HG03432 (cell line): ENCODE measurements at regions not wholly inside any gene's neighbourhood (a gene's known extent, or its start where the extent isn't known, plus 50 kb on each side); places are given as distances from the start of the nearest gene placed in this dataset.
"Not testable (repeated sequence)": the region's sequence is repeated elsewhere in the genome, so short reads cannot be mapped to it uniquely, and the experiment has no call there.

Experiments
- ATAC-seq: cut with Tn5 transposase; IDR thresholded peaks from one replicate; pipeline ENCODE4 v1.9.1; 2021; ENCODE audit warnings: mild to moderate bottlenecking, moderate library complexity; ENCODE audit not compliant: unreplicated experiment

DNA sequence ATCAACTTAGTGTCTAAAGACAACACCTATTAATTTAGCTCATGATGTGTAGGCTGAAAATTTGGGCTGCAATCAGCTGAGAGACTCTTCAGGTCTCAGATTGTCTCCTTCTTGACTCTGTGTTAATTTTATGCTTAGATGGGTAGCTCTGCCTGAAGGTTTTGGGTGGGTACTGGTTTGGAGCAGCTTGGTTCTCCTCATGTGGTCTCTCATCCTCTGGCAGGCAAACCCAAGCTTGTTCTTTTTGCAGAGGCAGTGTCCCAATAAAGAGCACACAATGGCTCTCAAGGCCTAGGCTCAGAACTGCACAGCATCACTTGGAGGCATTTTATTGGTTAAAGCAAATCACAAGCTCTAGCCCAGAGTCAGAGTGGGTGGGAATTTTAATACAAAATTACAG, 280.6 kb downstream of the BTBD3 start:
- ATAC-seq: no peak

DNA sequence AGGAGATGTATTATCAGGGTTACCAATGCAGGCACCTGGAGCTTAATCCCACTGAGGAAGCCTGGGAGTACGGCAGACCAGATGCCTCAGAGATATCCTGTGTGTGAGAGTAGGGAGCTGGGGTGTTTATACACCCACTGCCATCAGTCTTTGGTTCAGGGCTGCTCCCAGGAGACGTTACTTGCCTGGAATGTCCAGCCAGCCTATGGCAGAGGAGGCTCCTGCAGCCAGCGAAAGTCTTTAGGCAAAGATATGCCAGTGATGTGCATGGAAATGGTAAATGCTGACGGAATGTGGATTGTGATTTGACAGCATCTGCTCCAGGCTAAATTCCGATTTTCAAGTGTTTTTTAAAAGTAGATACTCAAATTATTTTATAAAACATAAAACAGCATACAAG, 282.0 kb downstream of the BTBD3 start:
- no peak for ATAC-seq

DNA sequence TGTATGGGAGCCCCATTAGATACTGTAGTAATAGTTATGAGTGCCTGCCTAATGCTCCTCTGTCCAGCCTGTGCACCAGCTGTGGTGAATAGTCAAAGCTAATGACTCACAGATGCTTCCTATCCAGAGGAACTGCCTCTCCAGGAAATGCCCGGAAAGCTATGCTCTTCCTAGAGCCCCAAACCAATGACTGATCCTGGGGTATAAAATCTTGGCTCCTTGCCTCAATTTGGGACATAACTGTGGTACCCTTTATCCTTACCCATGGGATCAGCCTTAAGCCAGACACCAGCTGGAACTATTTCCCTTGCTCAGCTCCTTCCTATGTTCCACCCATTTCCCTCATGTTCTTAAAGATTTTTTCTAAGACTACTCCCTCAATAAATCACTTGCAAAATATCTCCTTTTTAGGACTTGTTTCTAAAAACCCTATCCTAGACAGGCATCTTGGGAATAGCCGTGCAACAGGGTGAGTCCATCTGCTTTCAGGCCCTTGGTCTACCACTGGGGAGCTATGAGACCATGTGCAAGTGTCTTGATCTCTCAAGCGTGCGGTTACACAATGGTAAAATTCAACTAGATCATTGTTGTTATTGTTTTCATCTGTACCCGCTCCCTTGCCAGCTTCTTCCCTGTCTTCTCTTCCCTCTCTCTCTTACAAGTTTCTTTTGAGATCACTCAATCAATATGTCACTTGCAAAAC, 283.7 kb downstream of the BTBD3 start:
- ATAC-seq: no peak

DNA sequence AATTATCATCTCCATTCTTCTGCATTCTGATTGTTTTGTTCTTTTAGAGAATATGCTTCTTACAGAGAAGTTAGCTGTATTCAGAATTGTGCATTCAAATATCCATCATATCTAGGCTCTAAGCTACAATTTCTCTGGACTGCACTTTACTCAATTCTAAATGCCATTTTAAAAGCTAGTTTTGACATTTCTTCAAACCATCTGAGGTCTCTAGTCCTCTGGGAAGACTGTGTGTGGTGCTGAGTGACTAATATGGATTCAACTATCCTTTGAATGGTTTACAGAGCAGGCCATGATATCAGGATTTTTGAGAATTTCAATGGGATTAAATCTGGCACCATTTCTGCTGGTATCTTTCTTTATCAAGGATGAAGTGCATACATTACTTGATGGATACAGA, 285.7 kb downstream of the BTBD3 start:
- ATAC-seq: no peak

DNA sequence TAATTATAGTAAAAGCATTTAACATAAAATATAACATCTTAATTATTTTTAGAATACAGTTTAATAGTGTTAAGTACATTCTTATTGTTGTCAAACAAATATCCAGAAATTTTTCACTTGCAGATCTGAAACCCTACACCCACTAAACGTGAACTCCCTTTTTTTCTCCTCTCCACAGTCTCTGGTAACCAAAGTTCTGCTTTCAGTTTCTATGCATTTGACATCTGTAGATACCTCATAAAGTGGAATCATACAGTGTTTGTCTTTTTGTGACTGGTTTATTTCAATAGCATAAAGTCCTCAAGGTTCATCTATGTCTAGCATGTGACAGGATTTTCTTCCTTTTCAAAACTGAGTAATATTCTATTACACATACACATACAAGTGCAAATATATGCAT, 286.3 kb downstream of the BTBD3 start:
- ATAC-seq: no peak

DNA sequence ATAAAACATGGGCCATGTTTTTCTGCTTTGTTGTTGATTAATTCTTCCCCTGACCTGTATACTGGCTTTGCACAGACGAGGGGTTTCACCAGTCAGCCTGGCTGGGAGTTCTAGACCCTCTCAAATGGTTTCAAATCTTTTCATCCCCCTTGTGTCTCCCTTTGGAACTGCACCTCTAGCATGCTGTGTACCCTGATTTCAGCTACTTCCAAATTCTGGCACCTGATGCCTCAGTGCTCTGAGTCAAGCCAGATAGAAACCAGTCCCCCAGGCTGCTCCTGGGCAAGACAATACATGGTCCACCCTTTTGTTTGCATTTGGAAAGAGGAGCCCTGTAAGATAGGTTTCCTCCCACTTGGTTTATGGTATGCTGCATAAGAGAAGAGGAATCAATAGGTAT, 290.2 kb downstream of the BTBD3 start:
- no peak for ATAC-seq

DNA sequence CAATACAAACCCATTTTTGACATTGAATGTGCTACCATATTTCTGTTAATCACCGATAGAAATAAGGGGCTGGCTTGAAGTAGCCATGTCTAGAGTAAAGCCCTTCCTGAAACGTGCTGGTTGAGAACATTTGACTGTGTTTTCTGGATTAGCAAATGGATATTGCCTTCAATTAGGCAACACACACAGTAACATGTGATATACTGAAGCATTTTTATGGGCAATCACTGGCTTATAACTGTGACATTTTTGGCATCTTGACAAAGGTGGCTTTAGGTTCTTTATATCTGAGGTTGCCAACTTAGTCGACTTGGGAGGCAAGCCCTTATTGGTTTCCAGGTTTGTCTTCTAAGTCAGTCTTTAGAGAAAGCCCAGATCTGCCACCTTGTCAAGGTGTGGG, 292.9 kb downstream of the BTBD3 start:
- ATAC-seq: no peak

DNA sequence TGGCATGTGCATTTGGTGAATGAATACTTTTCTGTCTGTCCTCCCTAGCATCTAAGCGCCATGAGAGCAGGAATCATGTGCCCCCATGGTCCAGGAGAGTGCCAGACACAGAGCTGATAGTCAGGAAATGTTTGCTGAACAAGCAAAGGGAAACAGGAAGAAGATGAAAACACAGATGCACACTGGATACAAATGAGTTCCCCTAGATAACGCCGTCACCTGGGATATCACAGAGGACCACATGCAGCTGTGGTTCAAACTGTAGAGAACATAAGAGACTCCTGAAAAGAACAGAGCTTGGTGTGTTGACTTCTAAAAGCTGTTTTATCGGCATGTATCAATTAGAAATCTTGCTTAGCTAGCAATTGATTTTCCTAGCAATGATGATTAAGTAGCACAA, 293.7 kb downstream of the BTBD3 start:
- no peak for ATAC-seq

DNA sequence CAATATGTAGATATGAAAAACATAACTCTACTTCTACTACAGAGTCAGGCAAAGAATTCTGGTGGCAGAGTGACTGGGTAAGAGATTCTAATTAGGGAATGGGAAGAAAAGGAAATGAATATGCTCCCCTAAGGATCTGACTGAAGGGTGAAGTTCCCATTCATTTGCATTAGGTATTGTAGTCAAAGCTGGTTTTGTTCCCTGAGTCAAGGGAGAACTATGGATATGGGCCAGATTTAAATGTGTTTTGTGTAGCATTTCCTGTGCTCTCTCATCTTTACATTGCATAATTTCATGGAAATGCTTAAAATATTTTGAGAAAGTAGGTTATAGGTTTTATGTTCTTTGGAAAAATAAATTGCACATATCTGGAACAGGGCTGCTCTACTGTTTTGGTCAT, 299.7 kb downstream of the BTBD3 start:
- ATAC-seq: no peak

DNA sequence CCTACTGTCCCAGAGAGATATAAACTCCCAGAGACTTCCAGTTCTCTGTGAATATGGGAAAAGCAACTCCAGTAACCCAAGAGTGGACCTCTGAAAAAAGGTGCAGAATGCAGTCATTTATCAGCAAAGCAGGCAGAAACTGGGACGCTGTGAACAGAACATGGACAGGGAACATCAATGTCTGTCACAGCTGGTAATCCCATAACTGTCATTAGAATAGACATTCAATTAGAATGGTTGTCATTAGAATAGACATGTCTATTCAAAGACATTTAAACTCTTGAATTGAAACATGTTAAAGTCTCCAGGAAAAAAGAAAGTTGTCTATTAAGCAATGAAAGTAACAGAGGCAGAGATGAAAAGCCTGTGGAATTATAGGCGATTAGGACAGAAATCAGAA, 302.1 kb downstream of the BTBD3 start:
- ATAC-seq: no peak

DNA sequence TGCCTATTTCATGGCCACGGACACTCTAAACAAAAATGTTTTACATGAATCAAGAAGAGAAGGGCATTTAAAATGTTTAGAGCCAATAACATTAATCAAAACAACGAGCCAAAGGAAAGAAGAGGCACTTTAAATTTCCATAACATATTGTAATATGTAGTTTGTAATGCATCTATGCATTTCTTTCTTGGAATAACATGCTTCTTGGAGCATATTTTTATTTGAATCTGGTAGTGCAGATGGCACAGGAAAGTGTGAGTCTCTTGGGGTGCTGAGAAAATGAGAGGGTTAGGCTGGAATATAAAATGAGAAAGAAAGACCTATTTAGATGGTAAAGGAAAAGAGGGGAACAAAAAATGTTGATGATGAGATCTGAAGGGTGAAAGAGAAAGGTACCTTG, 305.4 kb downstream of the BTBD3 start:
- no peak for ATAC-seq

DNA sequence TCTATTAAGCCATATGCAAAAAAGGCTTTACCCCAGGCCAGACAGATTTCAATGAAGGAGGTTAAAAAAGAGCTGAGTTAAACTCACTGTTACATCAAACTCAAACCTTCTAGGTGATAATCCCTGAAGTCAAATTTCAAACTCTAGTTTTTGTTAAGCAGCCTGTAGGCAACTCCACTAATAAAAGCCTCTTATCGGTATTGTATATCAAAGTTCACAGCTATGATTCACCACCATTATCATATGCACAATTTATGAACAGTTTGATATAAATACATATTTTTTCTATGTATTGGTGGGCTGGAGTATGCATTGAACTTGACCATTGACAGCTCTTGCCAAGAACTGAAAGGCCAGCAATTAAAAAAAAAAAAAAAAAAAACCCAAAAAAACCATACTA, 308.2 kb downstream of the BTBD3 start:
- ATAC-seq: no peak

DNA sequence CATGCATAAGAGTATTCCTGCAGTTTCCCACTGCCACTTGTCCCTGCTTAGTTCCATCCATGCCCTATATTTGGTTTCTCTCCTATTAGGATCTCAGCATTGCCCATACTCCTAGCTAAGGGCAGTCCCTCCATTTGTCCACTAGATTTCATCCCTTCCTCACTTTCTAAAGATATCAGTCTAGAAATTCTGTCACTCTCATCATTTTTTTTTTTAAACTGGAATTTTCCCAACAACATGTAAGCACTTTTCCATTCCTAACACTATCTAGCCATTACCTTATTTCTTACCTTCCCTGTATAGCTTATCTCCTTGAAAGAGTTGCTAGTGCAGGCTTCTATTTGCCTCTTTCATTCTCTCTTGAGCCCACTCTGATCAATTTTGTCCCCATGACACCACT, 312.2 kb downstream of the BTBD3 start:
- ATAC-seq: no peak

DNA sequence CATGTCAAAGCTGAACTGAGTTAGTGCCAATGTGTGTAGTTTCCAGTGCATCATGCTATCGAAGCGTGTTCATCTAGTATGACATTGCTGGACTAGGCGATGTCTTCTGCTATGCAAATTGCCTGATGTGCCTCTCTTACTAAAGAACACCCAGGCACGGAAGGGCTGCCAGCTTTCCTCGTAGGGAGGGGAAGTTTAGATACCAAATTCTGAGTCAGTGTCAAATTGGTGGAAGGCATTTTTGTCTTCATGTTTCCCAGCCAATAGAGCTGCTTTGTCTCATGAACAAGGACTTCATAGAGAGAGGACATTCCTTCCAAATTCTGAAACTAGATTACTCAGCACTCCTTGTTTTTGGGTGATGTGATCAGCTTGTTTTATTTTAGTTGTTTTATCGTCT, 320.1 kb downstream of the BTBD3 start:
- ATAC-seq: no peak

DNA sequence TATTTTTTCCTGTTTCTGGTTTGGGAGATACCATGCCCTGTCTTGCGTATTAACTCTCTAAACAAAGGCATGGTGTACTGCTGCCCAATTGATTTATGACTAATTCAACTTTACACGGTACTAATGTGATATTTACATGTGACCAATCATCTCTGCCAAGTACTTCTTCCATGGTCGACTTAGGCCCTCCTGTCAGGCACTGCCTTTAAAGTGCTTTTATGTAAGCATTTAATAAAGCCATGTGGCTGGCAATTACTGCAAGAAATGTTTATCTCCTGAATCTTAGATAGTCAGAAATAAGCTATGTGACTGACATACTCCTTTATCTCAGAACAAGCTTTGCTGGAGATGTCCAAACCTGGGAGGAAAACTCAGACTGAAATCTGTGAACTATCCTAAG, 323.4 kb downstream of the BTBD3 start:
- no peak for ATAC-seq

DNA sequence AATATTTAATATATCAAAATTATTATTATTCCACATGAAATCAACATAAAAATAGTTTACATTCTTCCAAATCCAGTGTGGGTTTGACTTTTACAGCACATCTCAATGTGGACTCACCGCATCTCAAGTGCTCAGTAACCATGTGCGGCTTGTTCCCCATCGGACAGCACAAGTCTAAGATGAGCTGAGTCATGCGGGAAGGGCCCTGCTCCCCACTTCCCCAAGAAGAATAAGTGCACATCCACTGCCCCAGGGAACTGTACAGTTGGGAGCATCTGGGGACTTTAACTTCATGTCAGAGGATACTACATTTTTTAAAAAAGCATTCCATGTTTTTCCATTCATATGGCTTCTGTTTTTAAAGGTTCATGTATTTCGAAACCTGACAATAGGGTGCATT, 325.6 kb downstream of the BTBD3 start:
- ATAC-seq: no peak

DNA sequence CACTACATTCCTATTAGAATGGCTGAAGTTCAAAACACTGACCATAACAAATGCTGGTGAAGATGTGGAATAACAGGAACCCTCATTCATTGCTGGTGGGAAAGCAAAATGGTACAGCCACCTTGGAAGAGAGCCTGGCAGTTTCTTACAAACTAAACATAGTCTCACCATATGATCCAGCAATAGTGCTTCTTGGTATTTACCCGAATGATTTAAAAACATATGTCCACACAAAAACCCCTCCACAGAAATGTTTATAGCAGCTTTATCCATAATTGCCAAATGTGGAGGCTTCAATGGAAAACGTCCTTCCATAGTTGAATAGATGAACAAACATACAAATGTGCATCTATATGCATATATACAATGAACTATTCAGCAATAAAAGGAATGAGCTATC, 330.8 kb downstream of the BTBD3 start:
- no peak for ATAC-seq

DNA sequence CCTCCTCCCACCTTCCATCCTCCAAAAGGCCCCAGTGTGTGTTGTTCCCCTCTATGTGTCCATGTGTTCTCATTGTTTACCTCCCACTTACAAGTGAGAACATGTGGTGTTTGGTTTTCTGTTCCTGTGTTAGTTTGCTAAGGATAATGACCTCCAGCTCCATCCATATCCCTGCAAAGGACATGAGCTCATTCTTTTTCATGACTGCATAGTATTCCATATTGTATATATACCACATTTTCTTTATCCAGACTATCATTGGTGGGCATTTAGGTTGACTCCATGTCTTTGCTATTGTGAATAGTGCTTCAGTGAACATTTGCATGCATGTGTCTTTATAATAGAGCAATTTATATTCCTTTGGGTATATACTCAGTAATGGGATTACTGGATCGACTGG, 333.0 kb downstream of the BTBD3 start:
- not testable (repeated sequence) for ATAC-seq

DNA sequence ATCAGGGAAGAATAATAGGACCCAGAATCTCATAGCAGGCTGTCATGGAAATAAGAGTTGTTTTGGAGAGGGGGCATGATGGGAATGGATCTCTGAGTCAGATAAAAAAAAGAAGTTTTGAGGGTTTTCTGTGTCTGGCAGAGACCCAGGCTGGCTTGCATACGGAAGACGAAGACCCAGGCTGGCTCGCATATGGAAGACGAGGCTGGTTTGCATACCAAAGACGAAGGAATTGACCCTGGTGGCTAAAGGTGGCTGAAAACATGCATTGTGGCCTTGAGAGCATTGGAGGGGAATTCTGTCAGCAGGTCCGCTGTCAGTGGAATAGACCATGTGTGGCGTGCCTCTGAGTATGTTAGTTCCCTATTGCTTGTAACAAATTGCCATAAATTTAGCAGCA, 335.1 kb downstream of the BTBD3 start:
- ATAC-seq: no peak

DNA sequence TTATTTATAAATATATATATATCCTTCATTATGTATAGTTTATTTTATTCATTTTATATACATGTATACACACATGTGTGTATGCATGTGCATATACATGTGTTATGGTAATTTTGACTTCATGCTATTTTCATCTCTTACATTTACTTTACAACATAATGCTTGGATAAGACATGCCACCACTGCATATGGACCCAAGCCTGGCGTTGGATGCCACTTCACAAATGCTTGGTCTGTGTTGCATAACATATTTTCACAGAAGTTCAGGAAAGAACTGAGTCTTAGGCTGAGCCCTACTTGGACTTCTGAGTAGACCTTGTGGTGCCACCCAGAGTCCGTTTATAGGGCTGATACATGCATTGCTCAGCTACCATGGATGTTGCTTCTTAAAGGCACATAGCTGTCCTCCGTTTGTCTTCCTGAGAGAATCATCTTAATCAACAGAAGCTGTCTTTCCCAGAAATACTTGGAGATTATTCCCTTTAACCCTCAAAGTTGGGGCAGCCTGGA, 337.8 kb downstream of the BTBD3 start:
- ATAC-seq: no peak

DNA sequence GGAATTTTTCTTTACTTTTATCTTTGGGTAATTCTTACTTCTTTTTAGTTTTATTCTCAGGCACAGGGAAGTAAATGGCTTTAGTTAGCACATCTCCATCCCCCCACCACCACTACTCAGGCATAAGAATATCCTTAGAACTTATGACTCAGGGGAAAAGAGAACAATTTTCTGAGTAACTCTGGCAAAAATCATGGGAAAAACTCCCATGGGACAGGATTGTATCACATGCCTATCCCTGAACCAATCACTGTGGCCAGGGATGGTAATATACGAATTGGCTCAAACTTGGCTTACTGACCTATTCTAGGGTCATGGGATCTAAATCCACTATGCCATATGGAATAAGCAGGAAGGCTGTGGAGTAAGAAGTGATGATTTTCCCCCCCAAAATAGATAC, 339.1 kb downstream of the BTBD3 start:
- ATAC-seq: no peak

DNA sequence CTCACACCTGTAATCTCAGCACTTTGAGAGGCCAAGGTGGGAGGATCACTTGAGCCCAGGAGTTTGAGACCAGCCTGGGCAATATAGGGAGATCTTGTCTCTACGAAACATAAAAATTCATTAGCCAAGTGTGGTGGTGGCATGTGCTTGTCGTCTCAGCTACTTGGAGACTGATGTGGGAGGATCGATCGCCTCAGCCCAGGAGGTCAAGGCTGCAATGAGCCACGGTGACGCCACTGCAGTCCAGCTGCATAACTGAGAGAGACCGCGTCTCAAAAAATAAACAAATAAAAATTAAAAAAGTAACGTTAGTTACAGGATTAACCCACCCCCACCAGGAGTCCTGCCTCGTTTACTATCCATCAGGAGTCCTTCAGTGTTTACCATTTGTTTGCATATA, 345.1 kb downstream of the BTBD3 start:
- ATAC-seq: no peak

DNA sequence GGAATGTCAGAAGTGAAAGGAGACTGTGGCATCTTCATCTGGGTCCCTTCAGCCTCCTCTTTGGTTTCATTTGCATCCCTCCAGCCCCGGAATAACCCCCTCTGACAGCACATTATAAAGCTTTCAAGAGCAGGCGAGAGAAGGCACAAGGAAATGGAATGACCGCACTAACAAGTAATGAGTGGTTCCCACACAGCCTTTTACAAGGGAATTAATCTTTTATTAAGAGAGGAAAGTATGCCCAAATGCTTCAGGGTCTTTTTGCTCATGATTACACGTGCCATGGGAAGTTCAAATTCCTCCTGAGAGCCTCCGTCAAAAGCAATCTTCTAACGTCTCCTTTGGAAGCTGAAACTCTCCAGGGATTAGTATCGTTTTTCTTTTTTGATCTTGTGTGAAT, 347.0 kb downstream of the BTBD3 start:
- no peak for ATAC-seq
